Smooth muscle cell (in vitro differentiated cells): ENCODE measurements at regions not wholly inside any gene's neighbourhood (a gene's known extent, or its start where the extent isn't known, plus 50 kb on each side); places are given as distances from the start of the nearest gene placed in this dataset.

Source experiments
- DNase-seq: peaks from one replicate; lab custom pipeline; 2025; ENCODE audit not compliant: unreplicated experiment; lab: John Stamatoyannopoulos, UW
- H2AFZ ChIP-seq: fragments of 200-600 bp; sonication (generic); 2 replicates; pipeline ENCODE4 v1.6.0; 2016; ENCODE audit warnings: antibody characterized with exemption, low read depth, mild to moderate bottlenecking
- H3F3A ChIP-seq: fragments of 200-600 bp; sonication (generic); 2 replicates; pipeline ENCODE4 v1.6.0; 2017; ENCODE audit warnings: antibody characterized with exemption, low read depth
- H3K27ac ChIP-seq: fragments of 200-600 bp; sonication (generic); 2 replicates; pipeline ENCODE4 v1.5.1; 2016; ENCODE audit warnings: low read depth, mild to moderate bottlenecking
- H3K27me3 ChIP-seq: fragments of 200-600 bp; sonication (generic); 2 replicates; pipeline ENCODE4 v1.6.1; 2016; ENCODE audit warnings: low read depth, mild to moderate bottlenecking
- H3K36me3 ChIP-seq: fragments of 200-600 bp; sonication (generic); 2 replicates; pipeline ENCODE4 v1.5.1; 2016; ENCODE audit warnings: low read depth
- H3K4me1 ChIP-seq: fragments of 200-600 bp; sonication (generic); 2 replicates; pipeline ENCODE4 v1.5.1; 2016; ENCODE audit warnings: low read depth
- H3K4me2 ChIP-seq: fragments of 200-600 bp; sonication (generic); 2 replicates; pipeline ENCODE4 v1.6.0; 2016; ENCODE audit warnings: mild to moderate bottlenecking
- H3K4me3 ChIP-seq: fragments of 200-600 bp; sonication (generic); 2 replicates; pipeline ENCODE4 v1.5.1; 2016; ENCODE audit warnings: mild to moderate bottlenecking
- H3K79me2 ChIP-seq: fragments of 200-600 bp; sonication (generic); 2 replicates; pipeline ENCODE4 v1.6.0; 2016; ENCODE audit warnings: low read depth, mild to moderate bottlenecking
- H3K9ac ChIP-seq: fragments of 200-600 bp; sonication (generic); 2 replicates; pipeline ENCODE4 v1.6.0; 2016; ENCODE audit warnings: low read depth
- H3K9me3 ChIP-seq: fragments of 200-600 bp; sonication (generic); replicated peaks from 2 replicates; pipeline ENCODE4 v1.5.1; 2016; ENCODE audit warnings: low read depth
- H4K20me1 ChIP-seq: fragments of 200-600 bp; sonication (generic); 2 replicates; pipeline ENCODE4 v1.6.0; 2016; ENCODE audit warnings: low read depth
- WGBS: methylation state at CpG from one replicate; pipeline ENCODE4 v1.1.7; 2016; ENCODE audit warnings: low lambda C conversion rate; 5-methylcytosine and 5-hydroxymethylcytosine counted together
- TF ChIP-seq, protein P1 (sequence below): fragments of 200-600 bp; sonication (generic); IDR thresholded peaks from 2 replicates; pipeline ENCODE4 v1.5.1; 2017; ENCODE audit warnings: borderline replicate concordance, mild to moderate bottlenecking, antibody characterized with exemption; ENCODE audit not compliant: insufficient read depth, poor library complexity, severe bottlenecking

- TF ChIP-seq, protein P1, sequence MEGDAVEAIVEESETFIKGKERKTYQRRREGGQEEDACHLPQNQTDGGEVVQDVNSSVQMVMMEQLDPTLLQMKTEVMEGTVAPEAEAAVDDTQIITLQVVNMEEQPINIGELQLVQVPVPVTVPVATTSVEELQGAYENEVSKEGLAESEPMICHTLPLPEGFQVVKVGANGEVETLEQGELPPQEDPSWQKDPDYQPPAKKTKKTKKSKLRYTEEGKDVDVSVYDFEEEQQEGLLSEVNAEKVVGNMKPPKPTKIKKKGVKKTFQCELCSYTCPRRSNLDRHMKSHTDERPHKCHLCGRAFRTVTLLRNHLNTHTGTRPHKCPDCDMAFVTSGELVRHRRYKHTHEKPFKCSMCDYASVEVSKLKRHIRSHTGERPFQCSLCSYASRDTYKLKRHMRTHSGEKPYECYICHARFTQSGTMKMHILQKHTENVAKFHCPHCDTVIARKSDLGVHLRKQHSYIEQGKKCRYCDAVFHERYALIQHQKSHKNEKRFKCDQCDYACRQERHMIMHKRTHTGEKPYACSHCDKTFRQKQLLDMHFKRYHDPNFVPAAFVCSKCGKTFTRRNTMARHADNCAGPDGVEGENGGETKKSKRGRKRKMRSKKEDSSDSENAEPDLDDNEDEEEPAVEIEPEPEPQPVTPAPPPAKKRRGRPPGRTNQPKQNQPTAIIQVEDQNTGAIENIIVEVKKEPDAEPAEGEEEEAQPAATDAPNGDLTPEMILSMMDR: peak; percentile 96
Observed at GRCh38 chr5:154610321-154611154, 132.5 kb upstream of the HAND1 start.

GRCh38 chr5:154609251-154609650, 131.2 kb upstream of the HAND1 start:
- DNase-seq: no peak
- H3K4me2 ChIP-seq: no peak overlapping the region
- no peak overlapping the region for H2AFZ ChIP-seq
- WGBS: 92% methylated on average over 3 of the region's 3 CpGs
- no peaks in the 10 kb centered on the region for H3K9me3 ChIP-seq
- H3K9ac ChIP-seq: no peak overlapping the region
- peaks cover 25% of the 10 kb centered on the region for H3F3A ChIP-seq
- H4K20me1 ChIP-seq: no peaks in the 10 kb centered on the region
- H3K36me3 ChIP-seq: no peaks in the 10 kb centered on the region
- TF ChIP-seq, protein P1: no peak
- H3K4me3 ChIP-seq: no peak overlapping the region
- no peaks in the 10 kb centered on the region for H3K27me3 ChIP-seq
- peaks cover 24% of the 10 kb centered on the region for H3K4me1 ChIP-seq
- no peaks in the 10 kb centered on the region for H3K79me2 ChIP-seq
- H3K27ac ChIP-seq: no peak overlapping the region

More at GRCh38 chr5:154610321-154611154, 132.5 kb upstream of the HAND1 start:
- peaks cover 23% of the 10 kb centered on the region for H3K4me1 ChIP-seq
- peak overlapping the region; percentile 97 for H3K4me2 ChIP-seq
- H3K9ac ChIP-seq: no peak overlapping the region
- no peaks in the 10 kb centered on the region for H3K9me3 ChIP-seq
- peaks cover 16% of the 10 kb centered on the region for H3F3A ChIP-seq
- H2AFZ ChIP-seq: peak overlapping the region; percentile 95
- DNase-seq: peak; percentile 51
- 3% methylated on average over 41 of the region's 50 CpGs for WGBS
- no peaks in the 10 kb centered on the region for H3K27me3 ChIP-seq
- peak overlapping the region; percentile 59 for H3K4me3 ChIP-seq
- no peaks in the 10 kb centered on the region for H4K20me1 ChIP-seq
- no peaks in the 10 kb centered on the region for H3K36me3 ChIP-seq
- no peak overlapping the region for H3K27ac ChIP-seq
- H3K79me2 ChIP-seq: no peaks in the 10 kb centered on the region

GRCh38 chr5:154608531-154609011, 130.5 kb upstream of the HAND1 start:
- Histone ChIP-seq H3F3A (peaks cover 32% of the 10 kb centered on the region), H3K27me3 (no peaks in the 10 kb centered on the region), H3K27ac (no peak overlapping the region), H4K20me1 (no peaks in the 10 kb centered on the region), H3K4me3 (no peak overlapping the region), H3K9me3 (no peaks in the 10 kb centered on the region), H3K79me2 (no peaks in the 10 kb centered on the region), H3K36me3 (no peaks in the 10 kb centered on the region), H3K9ac (no peak overlapping the region), H2AFZ (no peak overlapping the region), H3K4me1 (peaks cover 30% of the 10 kb centered on the region), H3K4me2 (no peak overlapping the region)
- TF ChIP-seq, protein P1: no peak
- WGBS: 30% methylated on average over 7 of the region's 7 CpGs
- DNase-seq: no peak

- Histone ChIP-seq H3K27me3 (no peaks in the 10 kb centered on the region), H3K27ac (no peak overlapping the region)
- 92% methylated on average over 4 of the region's 4 CpGs for WGBS
Observed at GRCh38 chr5:154607746-154608145, 129.7 kb upstream of the HAND1 start.

More at GRCh38 chr5:154607746-154608145, 129.7 kb upstream of the HAND1 start:
- Histone ChIP-seq H3K79me2 (no peaks in the 10 kb centered on the region), H3K4me2 (no peak overlapping the region), H3K4me1 (peaks cover 30% of the 10 kb centered on the region), H3K9me3 (no peaks in the 10 kb centered on the region), H3K36me3 (no peaks in the 10 kb centered on the region), H3K9ac (no peak overlapping the region), H3F3A (peaks cover 40% of the 10 kb centered on the region), H4K20me1 (no peaks in the 10 kb centered on the region), H2AFZ (no peak overlapping the region), H3K4me3 (no peak overlapping the region)
- TF ChIP-seq, protein P1: no peak
- DNase-seq: no peak
